Liver (tissue), 8 donors: ENCODE measurements at regions not wholly inside any gene's neighbourhood (a gene's known extent, or its start where the extent isn't known, plus 50 kb on each side); places are given as distances from the start of the nearest gene placed in this dataset.

ENCODE experiments used
- DNase-seq: peaks from one replicate; pipeline ENCODE4 v3.0.0-alpha.2; 2017; ENCODE audit warnings: low spot score
- H3K27ac ChIP-seq, 2 donors: one replicate each; pipeline ENCODE4 v1.7.0; 2013; ENCODE audit warnings: inconsistent platforms in 2 of 2, low read length in 2 of 2, control low read depth in 1 of 2, low read depth in 1 of 2, mild to moderate bottlenecking in 1 of 2
- H3K27me3 ChIP-seq, 4 donors: one replicate each; pipeline versions ENCODE4 v1.6.1 to v1.7.0; 2013; ENCODE audit warnings: low read length in 3 of 4, inconsistent platforms in 1 of 4, mild to moderate bottlenecking in 1 of 4, moderate library complexity in 1 of 4; ENCODE audit not compliant: control insufficient read depth in 4 of 4, insufficient read depth in 4 of 4
- H3K36me3 ChIP-seq, 4 donors: one replicate each; pipeline versions ENCODE4 v1.6.1 to v1.7.0; 2013; ENCODE audit warnings: low read length in 3 of 4, mild to moderate bottlenecking in 3 of 4, low read depth in 1 of 4, moderate library complexity in 1 of 4; ENCODE audit not compliant: control insufficient read depth in 4 of 4, insufficient read depth in 3 of 4
- H3K4me1 ChIP-seq, 4 donors: one replicate each; pipeline versions ENCODE4 v1.6.1 to v1.7.0; 2013; ENCODE audit warnings: low read length in 3 of 4, mild to moderate bottlenecking in 3 of 4, moderate library complexity in 1 of 4; ENCODE audit not compliant: control insufficient read depth in 4 of 4, insufficient read depth in 4 of 4
- H3K4me3 ChIP-seq, 3 donors: one replicate each; pipeline versions ENCODE4 v1.6.1 to v1.7.0; 2013; ENCODE audit warnings: low read length in 3 of 3, control low read depth in 1 of 3, low read depth in 1 of 3, mild to moderate bottlenecking in 1 of 3
- H3K9ac ChIP-seq, 2 donors: one replicate each; pipeline ENCODE4 v1.7.0; 2013; ENCODE audit warnings: low read length in 2 of 2, mild to moderate bottlenecking in 2 of 2, moderate library complexity in 2 of 2, control low read depth in 1 of 2, low read depth in 1 of 2
- H3K9me3 ChIP-seq, 4 donors: one replicate each; pipeline versions ENCODE4 v1.6.1 to v1.7.0; 2013; ENCODE audit warnings: low read length in 3 of 4; ENCODE audit not compliant: control insufficient read depth in 4 of 4
- ATF3 ChIP-seq: IDR thresholded peaks from 2 replicates; pipeline ENCODE4 v1.6.1; 2016; ENCODE audit warnings: antibody characterized with exemption
- CTCF ChIP-seq: fragments of 150-350 bp; IDR thresholded peaks from 2 replicates; pipeline ENCODE4 v1.5.1; 2017; ENCODE audit warnings: improper control_type of control experiment, low read depth, low read length; ENCODE audit not compliant: missing input control
- EGR1 ChIP-seq, 2 donors: IDR thresholded peaks; 2 replicates each; pipeline ENCODE4 v1.6.1; 2016 to 2018; ENCODE audit warnings: antibody characterized with exemption in 2 of 2, low read depth in 2 of 2
- FOXA1 ChIP-seq: IDR thresholded peaks from 2 replicates; pipeline ENCODE4 v1.6.1; 2016; ENCODE audit warnings: antibody characterized with exemption
- FOXA2 ChIP-seq: IDR thresholded peaks from 2 replicates; pipeline ENCODE4 v1.6.1; 2016; ENCODE audit warnings: antibody characterized with exemption
- GABPA ChIP-seq, 2 donors: IDR thresholded peaks in 1 of 2; conservative IDR thresholded peaks in 1 of 2; 2 replicates each; pipeline ENCODE4 v1.6.1; 2016; ENCODE audit warnings: antibody characterized with exemption in 2 of 2, mild to moderate bottlenecking in 1 of 2, moderate library complexity in 1 of 2
- HNF4A ChIP-seq, 2 donors: conservative IDR thresholded peaks; 2 replicates each; pipeline ENCODE4 v1.6.1; 2016; ENCODE audit warnings: antibody characterized with exemption in 2 of 2, mild to moderate bottlenecking in 2 of 2
- HNF4G ChIP-seq: IDR thresholded peaks from 2 replicates; pipeline ENCODE4 v1.6.1; 2016; ENCODE audit warnings: antibody characterized with exemption
- JUND ChIP-seq, 2 donors: IDR thresholded peaks; 2 replicates each; pipeline ENCODE4 v1.6.1; 2016; ENCODE audit warnings: antibody characterized with exemption in 2 of 2
- NR2F2 ChIP-seq: IDR thresholded peaks from 2 replicates; pipeline ENCODE4 v1.6.1; 2016; ENCODE audit warnings: antibody characterized with exemption
- RAD21 ChIP-seq, 2 donors: IDR thresholded peaks; 2 replicates each; pipeline ENCODE4 v1.6.1; 2016; ENCODE audit warnings: antibody characterized with exemption in 2 of 2, mild to moderate bottlenecking in 2 of 2
- REST ChIP-seq: IDR thresholded peaks from 2 replicates; pipeline ENCODE4 v1.6.1; 2016; ENCODE audit warnings: antibody characterized with exemption, mild to moderate bottlenecking
- RXRA ChIP-seq, 2 donors: IDR thresholded peaks; 2 replicates each; pipeline ENCODE4 v1.6.1; 2017 to 2018; ENCODE audit warnings: antibody characterized with exemption in 2 of 2, mild to moderate bottlenecking in 1 of 2
- SP1 ChIP-seq: IDR thresholded peaks from 2 replicates; pipeline ENCODE4 v1.6.1; 2018; ENCODE audit warnings: antibody characterized with exemption, mild to moderate bottlenecking
- TAF1 ChIP-seq: conservative IDR thresholded peaks from 2 replicates; pipeline ENCODE4 v1.6.1; 2016; ENCODE audit warnings: antibody characterized with exemption, mild to moderate bottlenecking
- YY1 ChIP-seq: IDR thresholded peaks from 2 replicates; pipeline ENCODE4 v1.6.1; 2016; ENCODE audit warnings: antibody characterized with exemption, mild to moderate bottlenecking
- WGBS: extraction: QIAGEN DNeasy Blood & Tissue Kit; methylation state at CpG from one replicate; pipeline ENCODE4 v1.1.7; 2013; 5-methylcytosine and 5-hydroxymethylcytosine counted together
- TF ChIP-seq, protein P1 (sequence below): IDR thresholded peaks from 2 replicates; pipeline ENCODE4 v1.6.1; 2016; ENCODE audit warnings: antibody characterized with exemption
- TF ChIP-seq, protein P2 (sequence below): IDR thresholded peaks from 2 replicates; pipeline ENCODE4 v1.6.1; 2016; ENCODE audit warnings: antibody characterized with exemption
- donor health status: healthy.
- donor health status: healthy.
- donor health status: healthy.
- donor health status: healthy.
- donor health status: healthy.

- Histone ChIP-seq H3K9ac (no peak overlapping the region), H3K9me3 (no peaks in the 10 kb centered on the region), H3K4me3 (no peak overlapping the region), H3K27ac (no peak overlapping the region), H3K27me3 (no peaks in the 10 kb centered on the region), H3K4me1 (no peaks in the 10 kb centered on the region), H3K36me3 (no peaks in the 10 kb centered on the region)
- no peak for DNase-seq
- TF ChIP-seq, protein P1, sequence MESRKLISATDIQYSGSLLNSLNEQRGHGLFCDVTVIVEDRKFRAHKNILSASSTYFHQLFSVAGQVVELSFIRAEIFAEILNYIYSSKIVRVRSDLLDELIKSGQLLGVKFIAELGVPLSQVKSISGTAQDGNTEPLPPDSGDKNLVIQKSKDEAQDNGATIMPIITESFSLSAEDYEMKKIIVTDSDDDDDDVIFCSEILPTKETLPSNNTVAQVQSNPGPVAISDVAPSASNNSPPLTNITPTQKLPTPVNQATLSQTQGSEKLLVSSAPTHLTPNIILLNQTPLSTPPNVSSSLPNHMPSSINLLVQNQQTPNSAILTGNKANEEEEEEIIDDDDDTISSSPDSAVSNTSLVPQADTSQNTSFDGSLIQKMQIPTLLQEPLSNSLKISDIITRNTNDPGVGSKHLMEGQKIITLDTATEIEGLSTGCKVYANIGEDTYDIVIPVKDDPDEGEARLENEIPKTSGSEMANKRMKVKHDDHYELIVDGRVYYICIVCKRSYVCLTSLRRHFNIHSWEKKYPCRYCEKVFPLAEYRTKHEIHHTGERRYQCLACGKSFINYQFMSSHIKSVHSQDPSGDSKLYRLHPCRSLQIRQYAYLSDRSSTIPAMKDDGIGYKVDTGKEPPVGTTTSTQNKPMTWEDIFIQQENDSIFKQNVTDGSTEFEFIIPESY: no peak
- TF ChIP-seq REST: no peak
- no peak for TF ChIP-seq FOXA2
- no peak for TF ChIP-seq EGR1 (IDR thresholded peaks at IDR 0.05; ENCODE audit: low read depth in 2 of 2)
- no peak for TF ChIP-seq HNF4A (conservative IDR thresholded peaks at IDR 0.05)
- TF ChIP-seq, protein P2, sequence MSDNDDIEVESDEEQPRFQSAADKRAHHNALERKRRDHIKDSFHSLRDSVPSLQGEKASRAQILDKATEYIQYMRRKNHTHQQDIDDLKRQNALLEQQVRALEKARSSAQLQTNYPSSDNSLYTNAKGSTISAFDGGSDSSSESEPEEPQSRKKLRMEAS: no peak
- TF ChIP-seq RXRA (IDR thresholded peaks at IDR 0.05): no peak
- no peak for TF ChIP-seq JUND (IDR thresholded peaks at IDR 0.05)
- no peak for TF ChIP-seq TAF1
- TF ChIP-seq GABPA (IDR thresholded peaks at IDR 0.05 in 1 of 2, conservative IDR thresholded peaks at IDR 0.05 in 1 of 2): no peak
- no peak for TF ChIP-seq SP1
- no peak for TF ChIP-seq ATF3
- TF ChIP-seq RAD21 (IDR thresholded peaks at IDR 0.05): no peak
- no peak for TF ChIP-seq CTCF
- no peak for TF ChIP-seq YY1
- no peak for TF ChIP-seq NR2F2
- TF ChIP-seq FOXA1: no peak
- WGBS: 65% methylated on average over 1 of the region's 1 CpG
These were observed 479.4 kb upstream of the NOVA1 start for GRCh38 chr14:27077214-27077613.

- Histone ChIP-seq H3K27ac (no peak overlapping the region), H3K36me3 (no peaks in the 10 kb centered on the region), H3K4me1 (no peaks in the 10 kb centered on the region), H3K27me3 (no peaks in the 10 kb centered on the region), H3K4me3 (no peak overlapping the region), H3K9me3 (no peaks in the 10 kb centered on the region), H3K9ac (no peak overlapping the region)
- no peak for DNase-seq
- 35% methylated on average over 2 of the region's 2 CpGs for WGBS
- no peak for TF ChIP-seq SP1
- TF ChIP-seq JUND (IDR thresholded peaks at IDR 0.05): no peak
- TF ChIP-seq HNF4G: no peak
- no peak for TF ChIP-seq CTCF
- no peak for TF ChIP-seq FOXA2
- TF ChIP-seq RXRA (IDR thresholded peaks at IDR 0.05): no peak
- no peak for TF ChIP-seq NR2F2
- TF ChIP-seq, protein P1: no peak
- TF ChIP-seq GABPA (IDR thresholded peaks at IDR 0.05 in 1 of 2, conservative IDR thresholded peaks at IDR 0.05 in 1 of 2): no peak
- no peak for TF ChIP-seq RAD21 (IDR thresholded peaks at IDR 0.05)
- TF ChIP-seq, protein P2: no peak
- no peak for TF ChIP-seq TAF1
- no peak for TF ChIP-seq ATF3
- no peak for TF ChIP-seq EGR1 (IDR thresholded peaks at IDR 0.05; ENCODE audit: low read depth in 2 of 2)
- no peak for TF ChIP-seq FOXA1
- TF ChIP-seq HNF4A (conservative IDR thresholded peaks at IDR 0.05): no peak
- no peak for TF ChIP-seq YY1
These were observed 479.9 kb upstream of the NOVA1 start for GRCh38 chr14:27077710-27078109.
